ENCODE measurements at regions not wholly inside any gene's neighbourhood (a gene's known extent, or its start where the extent isn't known, plus 50 kb on each side); places are given as distances from the start of the nearest gene placed in this dataset.

GRCh38 chr11:80620867-80621266, 1180.0 kb upstream of the TENM4 start:
- Mint-ChIP-seq H3K4me3 (ENCODE audit: unreplicated experiment) (no peak overlapping the region), H3K4me1 (ENCODE audit: unreplicated experiment) (no peaks in the 10 kb centered on the region), H3K27me3 (ENCODE audit: unreplicated experiment) (no peaks in the 10 kb centered on the region), H3K9me3 (ENCODE audit: unreplicated experiment) (no peaks in the 10 kb centered on the region), H3K27ac (ENCODE audit: unreplicated experiment) (no peak overlapping the region), H3K36me3 (ENCODE audit: low read depth, unreplicated experiment) (no peaks in the 10 kb centered on the region)
- no peak for DNase-seq (ENCODE audit: low spot score)
- no peak for TF ChIP-seq CTCF (IDR thresholded peaks at IDR 0.05; ENCODE audit: unreplicated experiment)

- H3K9me3 Mint-ChIP-seq (ENCODE audit: unreplicated experiment), result no peaks in the 10 kb centered on the region
- no peak for TF ChIP-seq CTCF (IDR thresholded peaks at IDR 0.05; ENCODE audit: unreplicated experiment)
- no peak for DNase-seq (ENCODE audit: low spot score)
- H3K4me1 Mint-ChIP-seq (ENCODE audit: unreplicated experiment), result no peaks in the 10 kb centered on the region
- no peaks in the 10 kb centered on the region for H3K27me3 Mint-ChIP-seq (ENCODE audit: unreplicated experiment)
- H3K36me3 Mint-ChIP-seq (ENCODE audit: low read depth, unreplicated experiment), result no peaks in the 10 kb centered on the region
- no peak overlapping the region for H3K27ac Mint-ChIP-seq (ENCODE audit: unreplicated experiment)
- no peak overlapping the region for H3K4me3 Mint-ChIP-seq (ENCODE audit: unreplicated experiment)
These were observed 1176.3 kb upstream of the TENM4 start for GRCh38 chr11:80617156-80617555.

GRCh38 chr11:80616070-80616800, 1175.4 kb upstream of the TENM4 start:
- no peaks in the 10 kb centered on the region for H3K4me1 Mint-ChIP-seq (ENCODE audit: unreplicated experiment)
- H3K27ac Mint-ChIP-seq (ENCODE audit: unreplicated experiment), result no peak overlapping the region
- H3K27me3 Mint-ChIP-seq (ENCODE audit: unreplicated experiment), result no peaks in the 10 kb centered on the region
- no peak for TF ChIP-seq CTCF (IDR thresholded peaks at IDR 0.05; ENCODE audit: unreplicated experiment)
- no peaks in the 10 kb centered on the region for H3K9me3 Mint-ChIP-seq (ENCODE audit: unreplicated experiment)
- DNase-seq (ENCODE audit: low spot score), result no peak
- no peaks in the 10 kb centered on the region for H3K36me3 Mint-ChIP-seq (ENCODE audit: low read depth, unreplicated experiment)
- H3K4me3 Mint-ChIP-seq (ENCODE audit: unreplicated experiment), result no peak overlapping the region

GRCh38 chr11:80613655-80614054, 1172.8 kb upstream of the TENM4 start:
- Mint-ChIP-seq H3K27ac (ENCODE audit: unreplicated experiment) (no peak overlapping the region), H3K36me3 (ENCODE audit: low read depth, unreplicated experiment) (no peaks in the 10 kb centered on the region), H3K4me1 (ENCODE audit: unreplicated experiment) (no peaks in the 10 kb centered on the region), H3K9me3 (ENCODE audit: unreplicated experiment) (no peaks in the 10 kb centered on the region), H3K4me3 (ENCODE audit: unreplicated experiment) (no peak overlapping the region), H3K27me3 (ENCODE audit: unreplicated experiment) (no peaks in the 10 kb centered on the region)
- no peak for DNase-seq (ENCODE audit: low spot score)
- no peak for TF ChIP-seq CTCF (IDR thresholded peaks at IDR 0.05; ENCODE audit: unreplicated experiment)

- no peak for TF ChIP-seq CTCF (IDR thresholded peaks at IDR 0.05; ENCODE audit: unreplicated experiment)
- no peaks in the 10 kb centered on the region for H3K9me3 Mint-ChIP-seq (ENCODE audit: unreplicated experiment)
- no peaks in the 10 kb centered on the region for H3K36me3 Mint-ChIP-seq (ENCODE audit: low read depth, unreplicated experiment)
- no peaks in the 10 kb centered on the region for H3K27me3 Mint-ChIP-seq (ENCODE audit: unreplicated experiment)
- H3K27ac Mint-ChIP-seq (ENCODE audit: unreplicated experiment), result no peak overlapping the region
- no peaks in the 10 kb centered on the region for H3K4me1 Mint-ChIP-seq (ENCODE audit: unreplicated experiment)
- H3K4me3 Mint-ChIP-seq (ENCODE audit: unreplicated experiment), result no peak overlapping the region
- DNase-seq (ENCODE audit: low spot score), result no peak
These were observed 1169.7 kb upstream of the TENM4 start for GRCh38 chr11:80610516-80610915.
